ENCODE measurements at regions not wholly inside any gene's neighbourhood (a gene's known extent, or its start where the extent isn't known, plus 50 kb on each side); places are given as distances from the start of the nearest gene placed in this dataset.

DNA sequence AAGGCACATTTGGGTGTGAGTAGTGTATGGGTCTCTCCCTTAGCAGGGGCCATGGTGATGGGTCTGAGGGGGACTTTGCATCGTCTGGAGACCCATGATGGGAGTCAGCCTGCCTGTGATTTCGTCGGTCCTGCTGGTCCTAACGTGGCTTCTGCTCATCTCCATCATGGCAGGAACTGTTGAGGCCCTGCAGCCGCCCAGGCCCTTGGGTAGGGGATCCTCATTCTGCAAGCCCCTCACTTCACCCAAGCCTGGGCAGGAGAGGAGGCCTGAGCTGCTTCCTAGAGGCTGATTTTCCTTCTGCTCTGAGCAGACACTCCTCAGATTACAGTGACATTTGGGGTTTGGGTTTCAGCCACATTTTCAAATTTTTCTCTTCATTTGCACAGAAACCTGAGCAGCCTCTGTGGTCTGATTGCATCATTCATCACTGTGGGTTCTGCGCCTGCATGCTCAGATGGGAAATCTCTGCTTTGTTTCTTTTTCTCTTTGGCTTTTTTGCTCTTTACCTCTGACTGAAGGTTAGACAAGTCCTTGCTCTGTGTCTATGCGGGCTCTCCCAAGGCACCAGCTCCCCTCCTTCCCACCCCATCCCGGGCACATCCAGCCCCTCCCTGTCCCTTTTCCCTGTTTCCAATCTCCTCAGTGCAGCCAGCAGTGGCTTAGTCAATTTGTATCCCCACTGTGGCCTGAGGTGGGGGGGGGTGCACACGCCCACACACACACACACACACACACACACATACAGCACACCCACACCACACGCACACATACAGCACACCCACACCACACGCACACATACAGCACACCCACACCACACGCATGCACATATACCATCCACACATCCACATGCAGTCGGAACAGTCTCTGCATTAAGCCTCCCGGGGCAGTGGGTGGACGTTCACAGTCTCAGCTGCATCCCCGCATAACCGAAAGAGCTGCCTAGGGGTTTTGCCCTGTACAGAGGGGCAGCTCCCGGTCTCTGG is 305.4 kb upstream of the HS6ST1 start:
- peaks cover 5% of the 10 kb centered on the region for H3K9me3 Mint-ChIP-seq
- H3K4me3 Mint-ChIP-seq: no peak overlapping the region
- peak overlapping the region; percentile 68 for H2AFZ ChIP-seq (replicated peaks)
- H3F3A ChIP-seq (ENCODE audit: low read depth): no peaks in the 10 kb centered on the region
- peaks cover 39% of the 10 kb centered on the region for H3K4me1 Mint-ChIP-seq
- no peaks in the 10 kb centered on the region for H3K36me3 ChIP-seq
- H3K27ac ChIP-seq: no peak overlapping the region
- no peaks in the 10 kb centered on the region for H3K27me3 ChIP-seq
- no peak overlapping the region for H3K4me2 ChIP-seq
- DNase-seq (ENCODE audit: low spot score): no peak
- no peaks in the 10 kb centered on the region for H3K9me3 ChIP-seq (ENCODE audit: low read depth)
- no peaks in the 10 kb centered on the region for H4K20me1 ChIP-seq (ENCODE audit: low read depth)
- H3K36me3 Mint-ChIP-seq: no peaks in the 10 kb centered on the region
- H3K27me3 Mint-ChIP-seq (ENCODE audit: insufficient read depth, low read depth): peaks cover 16% of the 10 kb centered on the region
- no peak overlapping the region for H3K9ac ChIP-seq
- TF ChIP-seq, protein P1, sequence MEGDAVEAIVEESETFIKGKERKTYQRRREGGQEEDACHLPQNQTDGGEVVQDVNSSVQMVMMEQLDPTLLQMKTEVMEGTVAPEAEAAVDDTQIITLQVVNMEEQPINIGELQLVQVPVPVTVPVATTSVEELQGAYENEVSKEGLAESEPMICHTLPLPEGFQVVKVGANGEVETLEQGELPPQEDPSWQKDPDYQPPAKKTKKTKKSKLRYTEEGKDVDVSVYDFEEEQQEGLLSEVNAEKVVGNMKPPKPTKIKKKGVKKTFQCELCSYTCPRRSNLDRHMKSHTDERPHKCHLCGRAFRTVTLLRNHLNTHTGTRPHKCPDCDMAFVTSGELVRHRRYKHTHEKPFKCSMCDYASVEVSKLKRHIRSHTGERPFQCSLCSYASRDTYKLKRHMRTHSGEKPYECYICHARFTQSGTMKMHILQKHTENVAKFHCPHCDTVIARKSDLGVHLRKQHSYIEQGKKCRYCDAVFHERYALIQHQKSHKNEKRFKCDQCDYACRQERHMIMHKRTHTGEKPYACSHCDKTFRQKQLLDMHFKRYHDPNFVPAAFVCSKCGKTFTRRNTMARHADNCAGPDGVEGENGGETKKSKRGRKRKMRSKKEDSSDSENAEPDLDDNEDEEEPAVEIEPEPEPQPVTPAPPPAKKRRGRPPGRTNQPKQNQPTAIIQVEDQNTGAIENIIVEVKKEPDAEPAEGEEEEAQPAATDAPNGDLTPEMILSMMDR (IDR thresholded peaks at IDR 0.05): no peak
- TF ChIP-seq EZH2 (IDR thresholded peaks at IDR 0.05): no peak
- peak overlapping the region; percentile 34 for H3K27ac Mint-ChIP-seq
- no peaks in the 10 kb centered on the region for H3K79me2 ChIP-seq (ENCODE audit: low read depth)
- H3K4me1 ChIP-seq: peaks cover 7% of the 10 kb centered on the region
- H3K4me3 ChIP-seq: no peak overlapping the region

DNA sequence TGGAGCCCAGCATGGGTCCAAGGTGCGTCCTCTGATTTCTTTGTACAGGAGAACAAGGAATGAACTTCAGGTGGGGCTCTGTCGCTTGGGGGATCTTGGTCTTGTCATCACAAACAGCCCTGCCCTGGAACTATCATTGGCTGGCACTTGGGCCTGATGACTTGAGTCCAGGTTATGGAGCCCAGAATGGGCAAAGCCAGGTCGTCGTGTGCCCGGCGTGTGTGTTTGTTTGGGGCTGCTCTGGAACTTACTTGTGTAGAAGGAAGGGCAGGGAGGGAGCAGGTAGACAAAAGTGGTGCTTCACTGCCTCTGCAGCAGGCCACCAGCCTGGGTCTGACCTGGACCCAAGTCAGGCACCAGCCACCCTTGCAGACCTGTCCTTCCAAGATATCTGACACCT is 306.3 kb upstream of the HS6ST1 start:
- H3K27ac Mint-ChIP-seq: peak overlapping the region; percentile 34
- no peaks in the 10 kb centered on the region for H4K20me1 ChIP-seq (ENCODE audit: low read depth)
- no peak for DNase-seq (ENCODE audit: low spot score)
- no peak overlapping the region for H2AFZ ChIP-seq (replicated peaks)
- H3K9ac ChIP-seq: no peak overlapping the region
- no peaks in the 10 kb centered on the region for H3F3A ChIP-seq (ENCODE audit: low read depth)
- no peaks in the 10 kb centered on the region for H3K36me3 ChIP-seq
- no peak overlapping the region for H3K4me3 Mint-ChIP-seq
- no peaks in the 10 kb centered on the region for H3K79me2 ChIP-seq (ENCODE audit: low read depth)
- peaks cover 7% of the 10 kb centered on the region for H3K4me1 ChIP-seq
- no peak overlapping the region for H3K4me2 ChIP-seq
- H3K4me3 ChIP-seq: no peak overlapping the region
- H3K27ac ChIP-seq: no peak overlapping the region
- peaks cover 5% of the 10 kb centered on the region for H3K9me3 Mint-ChIP-seq
- peaks cover 45% of the 10 kb centered on the region for H3K4me1 Mint-ChIP-seq
- TF ChIP-seq EZH2 (IDR thresholded peaks at IDR 0.05) (no peak), EZH2phosphoT487 (IDR thresholded peaks at IDR 0.05) (no peak)
- TF ChIP-seq, protein P1 (IDR thresholded peaks at IDR 0.05): no peak
- H3K36me3 Mint-ChIP-seq: no peaks in the 10 kb centered on the region
- H3K27me3 ChIP-seq: no peaks in the 10 kb centered on the region
- no peaks in the 10 kb centered on the region for H3K9me3 ChIP-seq (ENCODE audit: low read depth)
- H3K27me3 Mint-ChIP-seq (ENCODE audit: insufficient read depth, low read depth): peaks cover 16% of the 10 kb centered on the region

DNA sequence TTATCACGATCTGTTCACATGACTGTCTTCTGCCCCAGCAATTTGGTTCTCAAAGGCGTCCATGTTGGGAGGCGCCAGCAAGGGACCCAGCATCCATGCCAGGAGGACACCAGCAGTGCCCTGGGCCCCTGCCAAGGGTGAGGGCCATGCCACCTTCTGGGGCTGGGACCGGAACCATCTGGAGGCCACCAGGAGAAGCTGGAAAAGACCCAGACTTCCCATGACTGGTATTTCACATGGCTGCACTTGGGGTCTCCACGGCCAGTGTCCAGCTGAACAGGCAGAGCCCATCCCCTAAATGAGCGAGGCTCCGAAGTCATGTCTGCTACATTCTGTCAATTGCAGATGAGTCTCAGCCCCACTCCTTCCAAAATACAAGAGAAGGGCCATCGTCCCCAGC is 306.8 kb upstream of the HS6ST1 start:
- Histone ChIP-seq H3K4me2 (no peak overlapping the region), H3K36me3 (no peaks in the 10 kb centered on the region), H3K4me1 (peaks cover 7% of the 10 kb centered on the region), H3K4me3 (no peak overlapping the region), H3K9ac (no peak overlapping the region), H3K79me2 (ENCODE audit: low read depth) (no peaks in the 10 kb centered on the region), H4K20me1 (ENCODE audit: low read depth) (no peaks in the 10 kb centered on the region), H3F3A (ENCODE audit: low read depth) (no peaks in the 10 kb centered on the region), H2AFZ (replicated peaks) (no peak overlapping the region), H3K27me3 (no peaks in the 10 kb centered on the region), H3K27ac (no peak overlapping the region), H3K9me3 (ENCODE audit: low read depth) (no peaks in the 10 kb centered on the region)
- TF ChIP-seq EZH2phosphoT487 (IDR thresholded peaks at IDR 0.05): no peak
- TF ChIP-seq EZH2 (IDR thresholded peaks at IDR 0.05): no peak
- TF ChIP-seq, protein P1 (IDR thresholded peaks at IDR 0.05): no peak
- no peak overlapping the region for H3K4me3 Mint-ChIP-seq
- no peak for DNase-seq (ENCODE audit: low spot score)
- peaks cover 45% of the 10 kb centered on the region for H3K4me1 Mint-ChIP-seq
- peaks cover 16% of the 10 kb centered on the region for H3K27me3 Mint-ChIP-seq (ENCODE audit: insufficient read depth, low read depth)
- peaks cover 5% of the 10 kb centered on the region for H3K9me3 Mint-ChIP-seq
- no peak overlapping the region for H3K27ac Mint-ChIP-seq
- H3K36me3 Mint-ChIP-seq: no peaks in the 10 kb centered on the region

All from neural progenitor cell (in vitro differentiated cells).